ENCODE measurements at regions not wholly inside any gene's neighbourhood (a gene's known extent, or its start where the extent isn't known, plus 50 kb on each side); places are given as distances from the start of the nearest gene placed in this dataset.

DNA sequence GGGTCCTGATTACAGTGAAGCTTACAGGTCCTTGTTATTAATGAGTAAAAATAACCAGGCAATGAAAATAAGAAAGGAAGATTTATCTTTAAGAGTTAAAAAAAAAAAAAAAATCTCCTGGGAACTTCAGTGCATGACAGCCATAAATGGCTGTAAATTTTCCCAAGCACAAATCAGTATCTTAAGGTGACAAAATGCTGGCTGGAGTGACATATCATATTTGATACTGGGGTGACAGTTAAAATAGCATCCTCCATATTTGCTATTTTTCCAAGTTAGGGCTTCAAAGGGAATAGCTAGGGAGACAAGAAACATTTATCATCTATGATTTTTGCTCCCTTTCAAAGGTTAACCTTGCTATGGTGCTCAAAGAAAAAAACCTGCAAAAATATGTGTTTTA is 226.6 kb downstream of the PRDM2 start:
- DNase-seq, result no peak

- DNase-seq, result no peak
Measured at GRCh38 chr1:13927736-13928135, 227.7 kb downstream of the PRDM2 start.

- DNase-seq, result no peak
Measured at GRCh38 chr1:13929313-13929712, 229.3 kb downstream of the PRDM2 start.

DNA sequence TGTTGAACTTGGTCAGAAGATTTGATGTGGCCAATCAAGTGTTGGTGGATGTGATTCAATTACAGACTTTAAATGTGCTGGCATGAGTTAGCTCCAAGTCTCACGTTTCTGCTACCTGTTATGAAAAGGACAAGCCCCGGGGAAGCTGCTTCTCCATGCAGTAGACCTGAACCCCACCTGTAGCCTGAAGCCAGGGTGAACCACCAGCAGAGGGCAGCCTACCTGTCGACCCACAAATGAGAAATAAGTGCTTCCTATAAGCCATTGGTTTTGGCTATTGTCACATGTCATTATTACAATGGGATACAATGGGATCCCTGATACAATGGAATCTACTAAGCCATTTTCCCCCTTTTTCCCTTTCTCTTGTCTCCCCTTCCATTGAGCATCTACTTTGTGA is 230.2 kb downstream of the PRDM2 start:
- DNase-seq, result no peak

GRCh38 chr1:13931226-13931625 is 231.2 kb downstream of the PRDM2 start:
- no peak for DNase-seq

- DNase-seq, result no peak
Measured at GRCh38 chr1:13935336-13935735, 235.3 kb downstream of the PRDM2 start.

DNA sequence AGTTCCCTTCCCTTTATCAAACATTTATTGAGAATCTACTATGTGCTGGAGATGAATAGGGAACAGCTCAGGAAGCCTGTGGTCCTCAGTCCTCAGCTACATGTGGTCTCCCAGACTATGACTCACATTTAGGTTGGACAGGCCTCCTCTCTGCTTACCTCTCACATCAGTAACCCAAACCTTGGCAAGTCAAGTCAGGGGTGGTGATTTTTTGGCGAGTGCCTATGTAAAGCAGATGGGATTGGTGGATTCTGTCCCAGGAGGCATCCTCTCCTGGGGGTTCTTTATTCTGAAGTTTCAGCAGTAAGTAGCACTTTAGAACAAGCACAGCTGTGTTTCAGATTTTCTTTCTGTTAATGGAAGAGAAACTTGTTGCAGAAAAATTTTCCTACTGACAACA is 241.3 kb downstream of the PRDM2 start:
- DNase-seq, result no peak

- DNase-seq, result no peak
Measured at GRCh38 chr1:13943055-13943454, 243.1 kb downstream of the PRDM2 start.

GRCh38 chr1:13945856-13946255 is 245.9 kb downstream of the PRDM2 start:
- no peak for DNase-seq

- DNase-seq, result no peak
Measured at GRCh38 chr1:13947658-13948057, 247.7 kb downstream of the PRDM2 start.

DNA sequence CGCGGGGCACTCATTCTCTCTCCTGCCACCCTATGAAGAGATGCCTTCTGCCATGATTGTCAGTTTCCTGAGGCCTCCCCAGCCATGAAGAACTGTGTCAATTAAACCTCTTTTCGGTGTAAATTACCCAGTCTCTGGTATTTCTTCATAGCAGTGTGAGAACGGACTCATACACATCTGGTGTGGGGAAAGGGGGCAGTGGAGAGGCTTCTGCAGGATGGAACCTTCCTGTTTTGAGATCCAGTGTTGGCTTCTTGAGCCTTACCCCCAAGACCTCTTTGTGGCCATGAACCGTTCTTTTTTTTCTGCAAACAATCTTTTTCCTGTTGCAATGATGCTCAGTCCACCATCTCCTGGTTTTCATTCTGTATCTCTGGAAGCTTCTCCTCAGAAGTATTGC is 248.4 kb downstream of the PRDM2 start:
- DNase-seq, result no peak

- peak; percentile 69 for DNase-seq
Measured at GRCh38 chr1:13948888-13949391, 249.0 kb downstream of the PRDM2 start.

- DNase-seq, result no peak
Measured at GRCh38 chr1:13949546-13949945, 249.6 kb downstream of the PRDM2 start.

- DNase-seq, result no peak
Measured at GRCh38 chr1:13950637-13951036, 250.6 kb downstream of the PRDM2 start.

DNA sequence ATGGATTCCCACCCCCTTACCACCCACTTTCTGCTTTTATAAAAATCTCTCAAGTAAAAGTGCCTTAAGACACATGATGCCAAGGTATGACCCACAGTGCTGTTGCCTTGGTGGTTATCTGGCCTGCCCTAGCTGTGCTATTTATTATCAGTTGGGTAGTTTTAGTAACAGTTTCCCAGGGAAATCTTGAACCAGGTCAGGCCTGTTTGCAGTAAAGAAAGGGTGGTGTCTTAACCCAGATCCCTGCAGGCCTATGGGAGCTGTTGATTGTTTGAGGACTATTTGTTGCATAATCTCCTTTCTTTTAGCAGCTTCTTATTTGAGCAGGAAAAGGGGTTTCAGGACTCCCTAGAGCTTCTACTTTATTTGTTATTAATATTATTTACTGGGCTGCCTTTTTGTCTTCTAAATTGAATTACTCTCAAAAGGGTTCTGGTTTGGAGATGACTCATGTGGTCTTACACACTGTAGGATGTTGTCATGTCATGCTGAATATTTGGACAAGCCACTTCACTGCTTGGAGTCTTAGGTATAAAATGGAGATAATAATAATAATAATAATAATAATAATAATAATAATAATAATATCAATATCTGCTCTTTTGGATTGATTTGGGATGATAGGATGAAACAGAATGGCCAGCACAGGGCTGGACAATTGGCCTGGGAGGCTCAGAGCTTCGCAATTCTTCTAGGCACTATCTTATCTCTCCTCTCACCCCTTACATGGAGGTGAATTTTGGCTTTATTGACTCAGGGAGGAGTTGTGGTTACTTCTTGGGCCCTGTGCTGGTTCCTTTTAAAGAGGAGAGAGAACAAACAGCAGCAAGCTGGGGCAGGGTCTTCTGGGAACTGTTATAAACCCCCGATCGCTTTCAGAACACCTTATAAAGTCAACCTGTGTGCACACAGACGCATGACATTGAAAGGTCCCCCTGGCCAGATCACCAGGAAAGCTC is 252.1 kb downstream of the PRDM2 start:
- DNase-seq, result no peak

- DNase-seq, result no peak
Measured at GRCh38 chr1:13952985-13953384, 253.0 kb downstream of the PRDM2 start.

DNA sequence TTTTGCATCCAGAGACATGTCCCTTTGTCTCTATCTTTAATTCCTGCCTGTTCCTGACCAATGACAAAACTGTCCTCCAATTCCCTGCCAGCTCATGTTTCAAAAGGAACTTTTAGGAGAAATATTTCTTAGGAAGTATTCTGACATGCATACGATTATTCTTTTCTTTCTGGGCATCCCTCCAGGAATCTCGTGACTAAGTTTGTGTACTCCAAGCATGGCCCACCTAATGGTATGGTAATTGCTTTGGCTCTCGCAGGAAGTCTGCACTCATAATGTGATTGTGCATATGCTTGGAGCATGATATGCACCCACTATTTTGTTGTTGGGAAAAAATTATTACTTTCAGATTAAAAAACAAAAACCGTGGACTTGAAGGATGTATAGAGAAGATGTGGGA is 256.4 kb downstream of the PRDM2 start:
- no peak for DNase-seq

- DNase-seq, result peak; percentile 69
Measured at GRCh38 chr1:13960375-13960987, 260.5 kb downstream of the PRDM2 start.

DNA sequence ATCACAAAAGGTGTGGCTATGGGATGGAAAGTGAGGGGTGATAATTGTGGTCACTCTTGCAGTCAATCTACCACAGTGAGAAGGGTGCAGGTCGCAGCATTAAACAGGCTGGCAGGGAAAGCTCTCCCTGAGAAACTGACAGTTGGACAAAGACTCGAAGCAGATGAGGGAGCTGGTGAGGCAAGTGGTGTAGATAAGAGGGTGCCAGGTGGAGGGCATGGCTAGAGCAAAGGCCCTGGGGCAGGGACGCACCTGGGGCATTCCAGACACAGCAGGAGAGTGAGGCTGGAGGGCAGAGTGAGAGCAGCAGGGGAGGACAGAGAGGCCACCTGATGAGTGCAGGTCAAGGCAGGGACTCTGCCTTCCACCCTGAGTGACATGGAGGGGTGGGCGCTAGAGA is 264.8 kb downstream of the PRDM2 start:
- no peak for DNase-seq

- DNase-seq, result peak; percentile 85
Measured at GRCh38 chr1:13965770-13966398, 265.9 kb downstream of the PRDM2 start.

DNA sequence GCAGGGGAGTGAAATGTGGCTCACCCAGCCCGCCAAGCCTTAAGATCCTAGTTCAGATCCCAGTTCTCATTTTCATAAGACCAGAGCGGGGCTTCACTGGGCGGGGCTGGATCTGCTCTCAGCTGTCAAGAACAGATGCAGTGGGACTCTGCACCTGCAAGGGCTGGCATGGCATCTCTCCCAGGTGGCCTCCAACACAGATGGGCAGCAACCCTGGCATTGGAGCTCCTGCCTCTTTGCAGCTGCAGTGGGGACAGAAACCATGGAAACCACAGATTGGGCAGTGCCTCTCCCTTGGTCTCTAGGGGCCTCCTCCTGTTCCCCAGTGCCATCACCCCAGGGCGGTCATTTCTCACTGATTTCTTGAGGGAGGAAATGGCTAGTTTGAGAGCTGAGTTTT is 267.7 kb downstream of the PRDM2 start:
- DNase-seq, result no peak

GRCh38 chr1:13968361-13968760 is 268.4 kb downstream of the PRDM2 start:
- DNase-seq, result no peak

DNA sequence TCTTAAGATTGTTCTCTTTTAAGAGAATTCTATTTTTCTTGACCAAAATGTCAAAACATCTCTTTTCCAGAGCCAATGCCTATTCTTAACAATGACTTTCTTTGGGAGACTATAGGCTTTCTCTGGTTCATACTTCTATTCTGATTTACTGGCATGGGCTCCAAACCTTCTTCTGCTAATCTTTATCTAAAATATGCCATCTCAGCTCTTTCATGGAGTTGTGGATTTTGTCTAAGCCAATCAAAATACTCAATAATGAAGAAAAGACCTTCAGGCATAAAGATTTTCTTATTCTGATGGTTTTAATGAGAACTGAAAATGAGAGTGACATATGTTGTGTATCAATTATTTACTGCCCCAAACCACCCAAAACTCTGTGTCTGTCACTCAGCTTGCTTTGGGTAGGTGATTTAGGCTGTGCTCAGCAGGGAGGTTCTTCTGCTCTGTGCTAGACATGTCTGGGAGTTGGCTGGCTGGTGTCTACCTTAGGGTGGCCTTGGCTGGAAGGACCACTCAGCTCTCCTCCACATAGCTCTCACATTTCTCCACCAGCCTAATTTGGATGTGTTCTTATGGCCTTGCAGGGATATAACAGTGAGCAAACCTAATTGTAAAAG is 270.8 kb downstream of the PRDM2 start:
- DNase-seq, result no peak

Data from left hindlimb (tissue), 1 donor.